GM23338 (cell line): ENCODE measurements at regions not wholly inside any gene's neighbourhood (a gene's known extent, or its start where the extent isn't known, plus 50 kb on each side); places are given as distances from the start of the nearest gene placed in this dataset.

Experiments used
- EZH2 ChIP-seq: fragments of 200-600 bp; sonication (generic); IDR thresholded peaks from one replicate; pipeline ENCODE4 v1.8.0; 2017; ENCODE audit warnings: antibody characterized with exemption, mild to moderate bottlenecking, low read depth; ENCODE audit not compliant: unreplicated experiment
- EZH2phosphoT487 ChIP-seq: fragments of 200-600 bp; sonication (generic); IDR thresholded peaks from one replicate; pipeline ENCODE4 v1.8.1; 2018; ENCODE audit warnings: antibody characterized with exemption; ENCODE audit not compliant: unreplicated experiment
- POLR2AphosphoS5 ChIP-seq: IDR thresholded peaks from 2 replicates; pipeline ENCODE4 v1.6.1; 2016; ENCODE audit warnings: antibody characterized with exemption, low read depth
- TF ChIP-seq, protein P1 (sequence below), 2 experiments: fragments of 200-600 bp in 1 of 2; sonication (generic) in 1 of 2; conservative IDR thresholded peaks; 2 replicates each; pipeline versions ENCODE4 v1.5.1 to v1.6.1; 2016 to 2017; ENCODE audit warnings: antibody characterized with exemption in 2 of 2, low read depth in 2 of 2, mild to moderate bottlenecking in 2 of 2, moderate library complexity in 1 of 2
- TF ChIP-seq, protein P2 (sequence below): IDR thresholded peaks from one replicate; pipeline ENCODE4 v1.6.1; 2018; ENCODE audit warnings: antibody characterized with exemption; ENCODE audit not compliant: unreplicated experiment

DNA sequence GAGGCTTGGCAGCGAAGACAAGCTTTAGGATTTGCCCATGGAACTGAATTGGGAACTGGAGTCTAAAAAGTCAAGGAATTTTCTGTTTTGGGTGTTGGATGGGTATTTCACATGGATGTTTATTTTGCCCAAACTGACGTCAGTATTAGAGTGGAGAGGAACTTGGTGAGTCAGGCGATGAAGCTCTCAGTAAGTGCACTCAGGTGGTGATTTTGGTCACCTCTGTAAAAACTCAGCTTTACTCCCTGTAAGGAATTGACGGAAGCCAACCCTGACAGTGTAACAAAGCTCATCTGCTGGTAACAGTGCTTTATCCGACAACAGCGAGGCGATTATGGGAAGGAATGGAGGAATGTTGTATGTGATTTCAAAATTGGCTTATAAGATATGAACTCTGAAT, 77.0 kb upstream of the PGRMC2 start:
- TF ChIP-seq, protein P1, sequence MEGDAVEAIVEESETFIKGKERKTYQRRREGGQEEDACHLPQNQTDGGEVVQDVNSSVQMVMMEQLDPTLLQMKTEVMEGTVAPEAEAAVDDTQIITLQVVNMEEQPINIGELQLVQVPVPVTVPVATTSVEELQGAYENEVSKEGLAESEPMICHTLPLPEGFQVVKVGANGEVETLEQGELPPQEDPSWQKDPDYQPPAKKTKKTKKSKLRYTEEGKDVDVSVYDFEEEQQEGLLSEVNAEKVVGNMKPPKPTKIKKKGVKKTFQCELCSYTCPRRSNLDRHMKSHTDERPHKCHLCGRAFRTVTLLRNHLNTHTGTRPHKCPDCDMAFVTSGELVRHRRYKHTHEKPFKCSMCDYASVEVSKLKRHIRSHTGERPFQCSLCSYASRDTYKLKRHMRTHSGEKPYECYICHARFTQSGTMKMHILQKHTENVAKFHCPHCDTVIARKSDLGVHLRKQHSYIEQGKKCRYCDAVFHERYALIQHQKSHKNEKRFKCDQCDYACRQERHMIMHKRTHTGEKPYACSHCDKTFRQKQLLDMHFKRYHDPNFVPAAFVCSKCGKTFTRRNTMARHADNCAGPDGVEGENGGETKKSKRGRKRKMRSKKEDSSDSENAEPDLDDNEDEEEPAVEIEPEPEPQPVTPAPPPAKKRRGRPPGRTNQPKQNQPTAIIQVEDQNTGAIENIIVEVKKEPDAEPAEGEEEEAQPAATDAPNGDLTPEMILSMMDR (conservative IDR thresholded peaks at IDR 0.05; ENCODE audit: low read depth in 2 of 2): no peak
- no peak for TF ChIP-seq POLR2AphosphoS5
- TF ChIP-seq EZH2: no peak
- TF ChIP-seq, protein P2, sequence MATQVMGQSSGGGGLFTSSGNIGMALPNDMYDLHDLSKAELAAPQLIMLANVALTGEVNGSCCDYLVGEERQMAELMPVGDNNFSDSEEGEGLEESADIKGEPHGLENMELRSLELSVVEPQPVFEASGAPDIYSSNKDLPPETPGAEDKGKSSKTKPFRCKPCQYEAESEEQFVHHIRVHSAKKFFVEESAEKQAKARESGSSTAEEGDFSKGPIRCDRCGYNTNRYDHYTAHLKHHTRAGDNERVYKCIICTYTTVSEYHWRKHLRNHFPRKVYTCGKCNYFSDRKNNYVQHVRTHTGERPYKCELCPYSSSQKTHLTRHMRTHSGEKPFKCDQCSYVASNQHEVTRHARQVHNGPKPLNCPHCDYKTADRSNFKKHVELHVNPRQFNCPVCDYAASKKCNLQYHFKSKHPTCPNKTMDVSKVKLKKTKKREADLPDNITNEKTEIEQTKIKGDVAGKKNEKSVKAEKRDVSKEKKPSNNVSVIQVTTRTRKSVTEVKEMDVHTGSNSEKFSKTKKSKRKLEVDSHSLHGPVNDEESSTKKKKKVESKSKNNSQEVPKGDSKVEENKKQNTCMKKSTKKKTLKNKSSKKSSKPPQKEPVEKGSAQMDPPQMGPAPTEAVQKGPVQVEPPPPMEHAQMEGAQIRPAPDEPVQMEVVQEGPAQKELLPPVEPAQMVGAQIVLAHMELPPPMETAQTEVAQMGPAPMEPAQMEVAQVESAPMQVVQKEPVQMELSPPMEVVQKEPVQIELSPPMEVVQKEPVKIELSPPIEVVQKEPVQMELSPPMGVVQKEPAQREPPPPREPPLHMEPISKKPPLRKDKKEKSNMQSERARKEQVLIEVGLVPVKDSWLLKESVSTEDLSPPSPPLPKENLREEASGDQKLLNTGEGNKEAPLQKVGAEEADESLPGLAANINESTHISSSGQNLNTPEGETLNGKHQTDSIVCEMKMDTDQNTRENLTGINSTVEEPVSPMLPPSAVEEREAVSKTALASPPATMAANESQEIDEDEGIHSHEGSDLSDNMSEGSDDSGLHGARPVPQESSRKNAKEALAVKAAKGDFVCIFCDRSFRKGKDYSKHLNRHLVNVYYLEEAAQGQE: no peak
- TF ChIP-seq EZH2phosphoT487: no peak
